ENCODE measurements at regions not wholly inside any gene's neighbourhood (a gene's known extent, or its start where the extent isn't known, plus 50 kb on each side); places are given as distances from the start of the nearest gene placed in this dataset.

DNA sequence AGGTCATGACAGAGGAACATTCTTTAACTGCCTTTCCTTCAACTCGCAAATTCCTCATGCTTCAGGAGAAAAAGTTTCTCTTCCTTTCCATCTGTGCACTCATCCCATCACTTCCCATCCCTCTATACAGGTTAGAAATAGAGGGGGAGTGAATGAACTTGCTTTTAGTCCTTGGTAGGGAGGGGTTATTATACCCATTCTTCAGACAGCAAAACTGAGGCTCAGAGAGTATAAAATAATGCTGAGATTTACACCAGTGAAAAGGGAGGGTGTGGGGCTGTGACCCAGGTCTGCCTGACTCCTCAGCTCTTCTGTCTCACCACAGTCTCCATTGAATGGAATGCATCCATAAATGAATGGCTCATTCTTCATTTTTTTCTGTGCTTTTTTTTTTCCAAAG is 109.4 kb upstream of the RCN1 start:
- peaks cover 47% of the 10 kb centered on the region for H3K27me3 Mint-ChIP-seq (ENCODE audit: unreplicated experiment)
- no peak overlapping the region for H3K4me3 Mint-ChIP-seq (ENCODE audit: low read depth, unreplicated experiment)
- H3K36me3 Mint-ChIP-seq (ENCODE audit: insufficient read depth, unreplicated experiment), result no peaks in the 10 kb centered on the region
- no TSS peak for BruUV-seq (replicated peaks)
- no peak for DNase-seq
- CTCF ChIA-PET, result no interaction called here
- TF ChIP-seq, protein P1, sequence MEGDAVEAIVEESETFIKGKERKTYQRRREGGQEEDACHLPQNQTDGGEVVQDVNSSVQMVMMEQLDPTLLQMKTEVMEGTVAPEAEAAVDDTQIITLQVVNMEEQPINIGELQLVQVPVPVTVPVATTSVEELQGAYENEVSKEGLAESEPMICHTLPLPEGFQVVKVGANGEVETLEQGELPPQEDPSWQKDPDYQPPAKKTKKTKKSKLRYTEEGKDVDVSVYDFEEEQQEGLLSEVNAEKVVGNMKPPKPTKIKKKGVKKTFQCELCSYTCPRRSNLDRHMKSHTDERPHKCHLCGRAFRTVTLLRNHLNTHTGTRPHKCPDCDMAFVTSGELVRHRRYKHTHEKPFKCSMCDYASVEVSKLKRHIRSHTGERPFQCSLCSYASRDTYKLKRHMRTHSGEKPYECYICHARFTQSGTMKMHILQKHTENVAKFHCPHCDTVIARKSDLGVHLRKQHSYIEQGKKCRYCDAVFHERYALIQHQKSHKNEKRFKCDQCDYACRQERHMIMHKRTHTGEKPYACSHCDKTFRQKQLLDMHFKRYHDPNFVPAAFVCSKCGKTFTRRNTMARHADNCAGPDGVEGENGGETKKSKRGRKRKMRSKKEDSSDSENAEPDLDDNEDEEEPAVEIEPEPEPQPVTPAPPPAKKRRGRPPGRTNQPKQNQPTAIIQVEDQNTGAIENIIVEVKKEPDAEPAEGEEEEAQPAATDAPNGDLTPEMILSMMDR (IDR thresholded peaks at IDR 0.05; ENCODE audit: unreplicated experiment), result no peak
- peaks cover 4% of the 10 kb centered on the region for H3K9me3 Mint-ChIP-seq (ENCODE audit: low read depth, unreplicated experiment)
- H3K4me1 Mint-ChIP-seq (ENCODE audit: low read depth, unreplicated experiment), result no peaks in the 10 kb centered on the region
- intact Hi-C loops (cut with micrococcal nuclease; ENCODE audit: unreplicated experiment), result no loop called here
- no peak overlapping the region for H3K27ac Mint-ChIP-seq (ENCODE audit: unreplicated experiment)

DNA sequence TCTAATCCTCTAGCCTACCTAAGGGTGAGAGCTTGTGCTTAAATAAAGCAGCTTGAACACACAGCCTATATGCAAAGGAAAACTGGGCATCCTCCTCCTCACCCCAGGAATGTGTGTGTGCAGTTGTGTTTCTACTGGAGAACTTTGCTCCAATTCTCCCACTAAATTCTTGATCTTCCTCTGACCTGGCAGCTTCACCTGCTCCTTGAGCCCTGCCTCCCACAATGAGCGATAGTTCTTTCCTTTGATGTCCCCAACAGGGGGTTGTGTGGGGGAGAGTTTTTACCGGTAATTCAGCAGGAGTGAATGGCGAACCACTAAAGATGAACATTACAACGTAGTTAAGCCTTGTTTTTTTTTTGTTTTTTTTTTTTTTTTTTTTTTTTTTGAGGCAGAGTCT is 113.5 kb upstream of the RCN1 start:
- CTCF ChIA-PET, result no interaction called here
- Mint-ChIP-seq H3K36me3 (ENCODE audit: insufficient read depth, unreplicated experiment) (no peaks in the 10 kb centered on the region), H3K9me3 (ENCODE audit: low read depth, unreplicated experiment) (peaks cover 4% of the 10 kb centered on the region), H3K27me3 (ENCODE audit: unreplicated experiment) (peaks cover 62% of the 10 kb centered on the region), H3K4me3 (ENCODE audit: low read depth, unreplicated experiment) (no peak overlapping the region), H3K27ac (ENCODE audit: unreplicated experiment) (no peak overlapping the region), H3K4me1 (ENCODE audit: low read depth, unreplicated experiment) (no peaks in the 10 kb centered on the region)
- no peak for DNase-seq
- no TSS peak for BruUV-seq (replicated peaks)
- intact Hi-C loops (cut with micrococcal nuclease; ENCODE audit: unreplicated experiment), result no loop called here
- TF ChIP-seq, protein P1 (IDR thresholded peaks at IDR 0.05; ENCODE audit: unreplicated experiment), result no peak

DNA sequence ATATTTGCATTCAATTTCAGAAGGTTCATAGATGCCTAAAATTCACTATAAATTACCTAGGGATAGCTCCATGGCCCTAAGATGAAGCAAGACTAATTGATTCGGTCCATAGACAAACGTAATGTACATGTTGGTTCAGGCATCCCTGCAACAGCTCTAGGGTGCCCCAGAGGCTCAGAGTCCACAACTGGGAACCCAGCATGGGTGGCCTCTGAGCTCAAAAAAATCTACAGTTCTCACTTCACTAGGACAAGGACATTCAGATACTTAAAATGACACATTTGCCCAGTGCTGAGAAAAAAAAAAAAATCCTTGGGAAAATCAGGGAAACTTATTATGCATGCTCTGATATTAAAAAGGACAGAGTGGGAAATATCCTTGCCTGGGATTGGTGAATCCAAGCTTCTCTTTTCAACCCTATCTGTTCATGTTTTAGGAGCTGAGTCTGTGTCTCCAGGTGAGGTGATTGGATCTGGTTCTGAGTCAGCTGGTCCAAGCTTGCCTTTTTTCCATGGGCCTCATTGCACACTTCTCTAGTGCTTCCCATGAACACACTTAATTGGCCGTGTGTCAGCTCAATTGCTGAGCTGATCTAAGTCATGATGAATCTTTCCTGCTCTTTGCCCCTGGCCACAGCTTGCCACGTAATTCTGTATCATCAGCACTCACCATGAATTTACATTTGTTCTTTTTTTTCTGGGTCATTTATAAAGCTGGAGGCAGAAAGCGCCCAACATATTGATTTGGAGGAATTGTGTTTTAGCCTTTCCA is 116.3 kb upstream of the RCN1 start:
- BruUV-seq (replicated peaks), result no TSS peak
- TF ChIP-seq, protein P1 (IDR thresholded peaks at IDR 0.05; ENCODE audit: unreplicated experiment), result no peak
- Mint-ChIP-seq H3K27ac (ENCODE audit: unreplicated experiment) (no peak overlapping the region), H3K36me3 (ENCODE audit: insufficient read depth, unreplicated experiment) (no peaks in the 10 kb centered on the region), H3K4me3 (ENCODE audit: low read depth, unreplicated experiment) (no peak overlapping the region), H3K4me1 (ENCODE audit: low read depth, unreplicated experiment) (no peaks in the 10 kb centered on the region), H3K27me3 (ENCODE audit: unreplicated experiment) (peaks cover 57% of the 10 kb centered on the region), H3K9me3 (ENCODE audit: low read depth, unreplicated experiment) (no peaks in the 10 kb centered on the region)
- CTCF ChIA-PET, result interaction anchor here (1.3 kb wide), 1 partner anchor 16 kb away, joined by 4 read pairs; no protein-coding TSS in a partner anchor
- intact Hi-C loops (cut with micrococcal nuclease; ENCODE audit: unreplicated experiment), result no loop called here
- no peak for DNase-seq

DNA sequence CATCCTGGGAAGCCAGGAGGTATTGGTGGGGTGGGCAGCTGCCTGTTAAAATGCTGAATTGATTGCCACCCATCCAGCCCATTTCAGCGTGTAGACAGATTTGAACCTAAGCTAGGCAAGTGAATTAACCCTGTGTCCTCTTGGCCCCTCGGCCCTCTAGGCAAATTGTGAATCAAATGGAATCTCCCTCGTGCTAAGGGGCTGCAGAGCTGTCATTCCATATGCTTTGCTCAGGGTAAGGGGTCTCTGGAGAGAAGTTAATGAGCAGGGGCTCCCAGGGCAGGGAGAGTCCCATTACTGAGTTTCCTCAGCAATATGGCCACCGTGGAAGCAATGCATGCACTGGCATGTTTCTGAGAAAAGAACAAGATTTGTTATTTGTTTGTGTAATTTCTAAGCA is 117.7 kb upstream of the RCN1 start:
- no peak overlapping the region for H3K27ac Mint-ChIP-seq (ENCODE audit: unreplicated experiment)
- TF ChIP-seq, protein P1 (IDR thresholded peaks at IDR 0.05; ENCODE audit: unreplicated experiment), result no peak
- no peak overlapping the region for H3K4me3 Mint-ChIP-seq (ENCODE audit: low read depth, unreplicated experiment)
- no peaks in the 10 kb centered on the region for H3K9me3 Mint-ChIP-seq (ENCODE audit: low read depth, unreplicated experiment)
- intact Hi-C loops (cut with micrococcal nuclease; ENCODE audit: unreplicated experiment), result no loop called here
- CTCF ChIA-PET, result interaction anchor here (0.6 kb wide), 1 partner anchor 763 kb away, joined by 6 read pairs; no protein-coding TSS in a partner anchor
- no peaks in the 10 kb centered on the region for H3K36me3 Mint-ChIP-seq (ENCODE audit: insufficient read depth, unreplicated experiment)
- peaks cover 61% of the 10 kb centered on the region for H3K27me3 Mint-ChIP-seq (ENCODE audit: unreplicated experiment)
- no TSS peak for BruUV-seq (replicated peaks)
- no peak for DNase-seq
- no peaks in the 10 kb centered on the region for H3K4me1 Mint-ChIP-seq (ENCODE audit: low read depth, unreplicated experiment)
